ENCODE measurements at regions not wholly inside any gene's neighbourhood (a gene's known extent, or its start where the extent isn't known, plus 50 kb on each side); places are given as distances from the start of the nearest gene placed in this dataset.

GRCh38 chr11:26076233-26076990, 255.5 kb upstream of the ANO3 start:
- H3K27ac ChIP-seq (ENCODE audit: low read length), result no peak overlapping the region
- no peak overlapping the region for H2AFZ ChIP-seq (ENCODE audit: low read depth, low read length)
- no peak overlapping the region for H3K4me3 ChIP-seq (ENCODE audit: low read length)
- H3K27me3 ChIP-seq (ENCODE audit: low read depth, low read length), result no peaks in the 10 kb centered on the region
- no peaks in the 10 kb centered on the region for H4K20me1 ChIP-seq (ENCODE audit: insufficient read depth, low read length)
- TF ChIP-seq EZH2phosphoT487 (IDR thresholded peaks at IDR 0.05; ENCODE audit: low read depth) (no peak), CTCF (IDR thresholded peaks at IDR 0.05; ENCODE audit: low read depth, low read length) (no peak)
- H3K9me3 ChIP-seq (ENCODE audit: insufficient read depth, low read length), result no peaks in the 10 kb centered on the region
- H3K4me1 ChIP-seq (ENCODE audit: low read length), result peaks cover 32% of the 10 kb centered on the region
- no peaks in the 10 kb centered on the region for H3K79me2 ChIP-seq (ENCODE audit: low read length)
- H3K9ac ChIP-seq (ENCODE audit: low read length), result no peak overlapping the region
- H3K36me3 ChIP-seq (replicated peaks; ENCODE audit: low read depth, low read length), result no peaks in the 10 kb centered on the region
- H3K4me2 ChIP-seq (ENCODE audit: low read length), result no peak overlapping the region

- H3K4me2 ChIP-seq (ENCODE audit: low read length), result peak overlapping the region; percentile 58
- no peak for TF ChIP-seq EZH2phosphoT487 (IDR thresholded peaks at IDR 0.05; ENCODE audit: low read depth)
- TF ChIP-seq CTCF (IDR thresholded peaks at IDR 0.05; ENCODE audit: low read depth, low read length), result no peak
- no peaks in the 10 kb centered on the region for H3K79me2 ChIP-seq (ENCODE audit: low read length)
Observed at GRCh38 chr11:26078231-26078821, 253.6 kb upstream of the ANO3 start.

GRCh38 chr11:26084313-26084712, 247.6 kb upstream of the ANO3 start:
- no peak for TF ChIP-seq EZH2phosphoT487 (IDR thresholded peaks at IDR 0.05; ENCODE audit: low read depth)
- TF ChIP-seq CTCF (IDR thresholded peaks at IDR 0.05; ENCODE audit: low read depth, low read length), result no peak
- Histone ChIP-seq H3K36me3 (replicated peaks; ENCODE audit: low read depth, low read length) (peaks cover 13% of the 10 kb centered on the region), H2AFZ (ENCODE audit: low read depth, low read length) (no peak overlapping the region), H4K20me1 (ENCODE audit: insufficient read depth, low read length) (no peaks in the 10 kb centered on the region), H3K79me2 (ENCODE audit: low read length) (no peaks in the 10 kb centered on the region), H3K4me1 (ENCODE audit: low read length) (peaks cover 42% of the 10 kb centered on the region), H3K9me3 (ENCODE audit: insufficient read depth, low read length) (no peaks in the 10 kb centered on the region; the same call in 1 of the 2 replicates), H3K4me2 (ENCODE audit: low read length) (no peak overlapping the region), H3K4me3 (ENCODE audit: low read length) (no peak overlapping the region), H3K9ac (ENCODE audit: low read length) (no peak overlapping the region), H3K27me3 (ENCODE audit: low read depth, low read length) (no peaks in the 10 kb centered on the region), H3K27ac (ENCODE audit: low read length) (no peak overlapping the region)

More at GRCh38 chr11:26078231-26078821, 253.6 kb upstream of the ANO3 start:
- Histone ChIP-seq H3K36me3 (replicated peaks; ENCODE audit: low read depth, low read length) (no peaks in the 10 kb centered on the region), H2AFZ (ENCODE audit: low read depth, low read length) (peak overlapping the region; percentile 81), H4K20me1 (ENCODE audit: insufficient read depth, low read length) (no peaks in the 10 kb centered on the region), H3K27ac (ENCODE audit: low read length) (peak overlapping the region; percentile 7; the same call in 1 of the 2 replicates), H3K4me1 (ENCODE audit: low read length) (peaks cover 17% of the 10 kb centered on the region), H3K9me3 (ENCODE audit: insufficient read depth, low read length) (no peaks in the 10 kb centered on the region), H3K9ac (ENCODE audit: low read length) (peak overlapping the region; percentile 3; the same call in 1 of the 2 replicates), H3K4me3 (ENCODE audit: low read length) (peak overlapping the region; percentile 33; the same call in 1 of the 2 replicates), H3K27me3 (ENCODE audit: low read depth, low read length) (no peaks in the 10 kb centered on the region)

GRCh38 chr11:26086028-26086427, 245.9 kb upstream of the ANO3 start:
- H3K4me2 ChIP-seq (ENCODE audit: low read length), result peak overlapping the region; percentile 83; the same call in 1 of the 2 replicates
- H2AFZ ChIP-seq (ENCODE audit: low read depth, low read length), result peak overlapping the region; percentile 56; the same call in 1 of the 2 replicates
- TF ChIP-seq EZH2phosphoT487 (IDR thresholded peaks at IDR 0.05; ENCODE audit: low read depth) (no peak), CTCF (IDR thresholded peaks at IDR 0.05; ENCODE audit: low read depth, low read length) (no peak)
- H3K4me3 ChIP-seq (ENCODE audit: low read length), result no peak overlapping the region
- H3K27me3 ChIP-seq (ENCODE audit: low read depth, low read length), result no peaks in the 10 kb centered on the region
- H3K36me3 ChIP-seq (replicated peaks; ENCODE audit: low read depth, low read length), result peaks cover 16% of the 10 kb centered on the region
- peak overlapping the region; percentile 55; the same call in 1 of the 2 replicates for H3K9ac ChIP-seq (ENCODE audit: low read length)
- H3K27ac ChIP-seq (ENCODE audit: low read length), result peak overlapping the region; percentile 95
- H3K9me3 ChIP-seq (ENCODE audit: insufficient read depth, low read length), result no peaks in the 10 kb centered on the region; the same call in 1 of the 2 replicates
- H4K20me1 ChIP-seq (ENCODE audit: insufficient read depth, low read length), result no peaks in the 10 kb centered on the region
- peaks cover 53% of the 10 kb centered on the region for H3K4me1 ChIP-seq (ENCODE audit: low read length)
- H3K79me2 ChIP-seq (ENCODE audit: low read length), result no peaks in the 10 kb centered on the region
